T-helper 9 cell (primary cell): ENCODE measurements at regions not wholly inside any gene's neighbourhood (a gene's known extent, or its start where the extent isn't known, plus 50 kb on each side); places are given as distances from the start of the nearest gene placed in this dataset.

Experiments used
- DNase-seq: peaks from one replicate; pipeline ENCODE4 v3.0.0-alpha.2; 2020

- no peak for DNase-seq
These were observed 1396.5 kb upstream of the AGA start for GRCh38 chr4:178838776-178839175.

GRCh38 chr4:178856139-178856800, 1414.0 kb upstream of the AGA start:
- DNase-seq: no peak

- DNase-seq: no peak
These were observed 1429.2 kb upstream of the AGA start for GRCh38 chr4:178871476-178871875.

- DNase-seq: no peak
These were observed 1439.7 kb upstream of the AGA start for GRCh38 chr4:178881937-178882336.

- no peak for DNase-seq
These were observed 1451.9 kb upstream of the AGA start for GRCh38 chr4:178894126-178894525.

- no peak for DNase-seq
These were observed 1456.8 kb upstream of the AGA start for GRCh38 chr4:178899084-178899483.

- no peak for DNase-seq
These were observed 1475.5 kb upstream of the AGA start for GRCh38 chr4:178917756-178918155.

GRCh38 chr4:178937130-178937529, 1494.9 kb upstream of the AGA start:
- no peak for DNase-seq

GRCh38 chr4:178941975-178942374, 1499.7 kb upstream of the AGA start:
- no peak for DNase-seq

GRCh38 chr4:178953447-178954120, 1511.3 kb upstream of the AGA start:
- no peak for DNase-seq

GRCh38 chr4:178955614-178956013, 1513.4 kb upstream of the AGA start:
- no peak for DNase-seq

GRCh38 chr4:178958725-178959440, 1516.6 kb upstream of the AGA start:
- DNase-seq: no peak

- no peak for DNase-seq
These were observed 1521.3 kb upstream of the AGA start for GRCh38 chr4:178963446-178964045.

- no peak for DNase-seq
These were observed 1524.4 kb upstream of the AGA start for GRCh38 chr4:178966644-178967043.

- no peak for DNase-seq
These were observed 1528.3 kb upstream of the AGA start for GRCh38 chr4:178970433-178971140.

GRCh38 chr4:178976861-178977260, 1534.6 kb upstream of the AGA start:
- DNase-seq: no peak

- no peak for DNase-seq
These were observed 1551.1 kb upstream of the AGA start for GRCh38 chr4:178993306-178993705.

GRCh38 chr4:179001918-179002317, 1559.7 kb upstream of the AGA start:
- no peak for DNase-seq

- no peak for DNase-seq
These were observed 1565.5 kb upstream of the AGA start for GRCh38 chr4:179007755-179008154.

GRCh38 chr4:179017581-179017980, 1575.3 kb upstream of the AGA start:
- no peak for DNase-seq

GRCh38 chr4:179027569-179027968, 1585.3 kb upstream of the AGA start:
- no peak for DNase-seq

GRCh38 chr4:179028321-179028720, 1586.1 kb upstream of the AGA start:
- no peak for DNase-seq

GRCh38 chr4:179029683-179030082, 1587.4 kb upstream of the AGA start:
- DNase-seq: no peak
